MCF 10A (cell line): ENCODE measurements at regions not wholly inside any gene's neighbourhood (a gene's known extent, or its start where the extent isn't known, plus 50 kb on each side); places are given as distances from the start of the nearest gene placed in this dataset.

Experiments used
- BruUV-seq: library from RNA; stranded (reverse); fragments of 400-500 nt; replicated peaks from 2 replicates; lab custom pipeline; 2021; lab: Mats Ljungman, UMichigan
- CTCF ChIA-PET: fragments of 300-600 bp; sonication (Branson Sonifier 250); formaldehyde crosslinking; extraction: SDS; loops from one replicate; lab custom pipeline; 2021; ENCODE audit warnings: antibody characterized with exemption, inconsistent platforms; lab: Yijun Ruan, JAX
- POLR2A ChIA-PET: fragments of 300-600, 350-650 bp; sonication (Branson Sonifier 250); formaldehyde crosslinking; extraction: SDS; loops from one replicate; lab custom pipeline; 2020; ENCODE audit warnings: antibody characterized with exemption, inconsistent platforms; lab: Yijun Ruan, JAX
- DNase-seq: peaks from one replicate; pipeline ENCODE4 v3.0.0-alpha.2; 2018; ENCODE audit not compliant: unreplicated experiment
- H3K27ac Mint-ChIP-seq: one replicate; pipeline ENCODE4 v1.8.0; 2022; ENCODE audit warnings: mild to moderate bottlenecking, low read depth, mixed read lengths; ENCODE audit not compliant: unreplicated experiment
- H3K27me3 Mint-ChIP-seq: one replicate; pipeline ENCODE4 v1.8.0; 2022; ENCODE audit warnings: mixed read lengths; ENCODE audit not compliant: insufficient read depth, unreplicated experiment
- H3K36me3 Mint-ChIP-seq: one replicate; pipeline ENCODE4 v1.8.0; 2022; ENCODE audit warnings: mild to moderate bottlenecking, moderate library complexity, mixed read lengths; ENCODE audit not compliant: insufficient read depth, unreplicated experiment
- H3K4me1 Mint-ChIP-seq: one replicate; pipeline ENCODE4 v1.8.0; 2022; ENCODE audit warnings: mixed read lengths; ENCODE audit not compliant: insufficient read depth, unreplicated experiment
- H3K4me3 Mint-ChIP-seq: one replicate; pipeline ENCODE4 v1.8.0; 2022; ENCODE audit warnings: mild to moderate bottlenecking, moderate library complexity, mixed read lengths; ENCODE audit not compliant: unreplicated experiment
- H3K9me3 Mint-ChIP-seq: one replicate; pipeline ENCODE4 v1.8.0; 2022; ENCODE audit warnings: mixed read lengths; ENCODE audit not compliant: unreplicated experiment
- intact Hi-C: fragments of 100-400 bp; cut with micrococcal nuclease; formaldehyde crosslinking; loops from 2 replicates; pipeline ENCODE4 v1.14.1; 2022
- TF ChIP-seq, protein P1 (sequence below): fragments of 200-600 bp; IDR thresholded peaks from one replicate; pipeline ENCODE4 v1.8.0; 2022; ENCODE audit warnings: antibody characterized with exemption, mild to moderate bottlenecking; ENCODE audit not compliant: unreplicated experiment

GRCh38 chr10:118193642-118194041, 146.9 kb upstream of the RAB11FIP2 start:
- no peak for DNase-seq
- Mint-ChIP-seq H3K36me3 (no peaks in the 10 kb centered on the region), H3K27me3 (peaks cover 22% of the 10 kb centered on the region), H3K27ac (no peak overlapping the region), H3K4me1 (no peaks in the 10 kb centered on the region), H3K9me3 (peaks cover 7% of the 10 kb centered on the region), H3K4me3 (no peak overlapping the region)
- BruUV-seq = no TSS peak
- intact Hi-C loops = no loop called here
- CTCF ChIA-PET = interaction anchor here (1.2 kb wide), 1 partner anchor 197 kb away, joined by 3 read pairs; no protein-coding TSS in a partner anchor
- TF ChIP-seq, protein P1, sequence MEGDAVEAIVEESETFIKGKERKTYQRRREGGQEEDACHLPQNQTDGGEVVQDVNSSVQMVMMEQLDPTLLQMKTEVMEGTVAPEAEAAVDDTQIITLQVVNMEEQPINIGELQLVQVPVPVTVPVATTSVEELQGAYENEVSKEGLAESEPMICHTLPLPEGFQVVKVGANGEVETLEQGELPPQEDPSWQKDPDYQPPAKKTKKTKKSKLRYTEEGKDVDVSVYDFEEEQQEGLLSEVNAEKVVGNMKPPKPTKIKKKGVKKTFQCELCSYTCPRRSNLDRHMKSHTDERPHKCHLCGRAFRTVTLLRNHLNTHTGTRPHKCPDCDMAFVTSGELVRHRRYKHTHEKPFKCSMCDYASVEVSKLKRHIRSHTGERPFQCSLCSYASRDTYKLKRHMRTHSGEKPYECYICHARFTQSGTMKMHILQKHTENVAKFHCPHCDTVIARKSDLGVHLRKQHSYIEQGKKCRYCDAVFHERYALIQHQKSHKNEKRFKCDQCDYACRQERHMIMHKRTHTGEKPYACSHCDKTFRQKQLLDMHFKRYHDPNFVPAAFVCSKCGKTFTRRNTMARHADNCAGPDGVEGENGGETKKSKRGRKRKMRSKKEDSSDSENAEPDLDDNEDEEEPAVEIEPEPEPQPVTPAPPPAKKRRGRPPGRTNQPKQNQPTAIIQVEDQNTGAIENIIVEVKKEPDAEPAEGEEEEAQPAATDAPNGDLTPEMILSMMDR = no peak
- POLR2A ChIA-PET = interaction anchor here (1.1 kb wide), 1 partner anchor 10 kb away, joined by 3 read pairs; no protein-coding TSS in a partner anchor

- DNase-seq = no peak
- POLR2A ChIA-PET = no interaction called here
- Mint-ChIP-seq H3K36me3 (no peaks in the 10 kb centered on the region), H3K4me3 (no peak overlapping the region), H3K27ac (no peak overlapping the region), H3K27me3 (peaks cover 7% of the 10 kb centered on the region), H3K4me1 (no peaks in the 10 kb centered on the region), H3K9me3 (no peaks in the 10 kb centered on the region)
- BruUV-seq = no TSS peak
- CTCF ChIA-PET = no interaction called here
- intact Hi-C loops = no loop called here
- TF ChIP-seq, protein P1 = no peak
These were observed 134.3 kb upstream of the RAB11FIP2 start for GRCh38 chr10:118181021-118181420.

DNA sequence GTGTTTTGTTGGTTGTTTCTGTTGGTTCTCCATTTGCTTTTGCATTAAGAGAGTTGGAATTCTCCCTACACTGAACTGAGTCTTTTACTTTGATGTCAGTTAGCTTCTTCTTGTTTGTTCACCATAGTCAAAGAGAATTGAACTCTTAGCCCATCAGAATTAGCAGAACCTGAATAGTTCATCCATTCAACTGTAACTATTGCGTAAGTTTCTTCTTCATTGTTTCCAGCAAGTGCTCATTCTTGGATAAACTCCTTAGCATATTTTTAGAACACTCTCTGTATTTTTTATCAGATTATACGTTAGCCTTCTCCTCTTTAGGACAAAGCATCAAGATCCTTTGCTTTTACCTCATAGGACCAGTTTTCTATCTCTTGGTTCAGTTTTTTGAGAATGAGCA, 128.4 kb upstream of the RAB11FIP2 start:
- intact Hi-C loops = no loop called here
- DNase-seq = no peak
- no peaks in the 10 kb centered on the region for H3K9me3 Mint-ChIP-seq
- POLR2A ChIA-PET = interaction anchor here (0.9 kb wide), 1 partner anchor 17 kb away, joined by 5 read pairs; no protein-coding TSS in a partner anchor
- no peaks in the 10 kb centered on the region for H3K36me3 Mint-ChIP-seq
- H3K4me1 Mint-ChIP-seq = no peaks in the 10 kb centered on the region
- BruUV-seq = no TSS peak
- peaks cover 51% of the 10 kb centered on the region for H3K27me3 Mint-ChIP-seq
- H3K4me3 Mint-ChIP-seq = no peak overlapping the region
- TF ChIP-seq, protein P1 = no peak
- CTCF ChIA-PET = interaction anchor here (0.6 to 1.0 kb wide), 2 partner anchors 9 to 12 kb away, joined by 3 read pairs; no protein-coding TSS in a partner anchor
- H3K27ac Mint-ChIP-seq = no peak overlapping the region

DNA sequence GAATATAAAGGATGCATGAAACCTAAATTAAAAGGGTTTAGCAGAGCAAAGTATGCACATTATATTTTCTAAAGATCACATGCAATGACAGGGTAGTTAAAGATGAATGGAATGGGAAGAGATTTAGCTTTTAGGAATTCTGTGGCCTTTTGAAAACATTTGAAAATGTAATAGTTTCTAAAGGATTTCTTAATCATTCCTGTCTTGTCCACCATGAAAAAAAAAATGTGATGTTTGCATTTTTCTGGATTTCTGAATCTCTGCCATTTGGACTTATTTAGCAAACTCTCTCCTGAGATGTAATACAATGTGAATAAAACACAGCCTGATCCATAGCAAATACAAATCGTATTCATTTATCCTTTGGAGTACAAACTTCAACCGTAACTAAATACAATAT, 126.6 kb upstream of the RAB11FIP2 start:
- H3K4me3 Mint-ChIP-seq = no peak overlapping the region
- CTCF ChIA-PET = interaction anchor here (0.6 kb wide), 1 partner anchor 108 kb away, joined by 3 read pairs; no protein-coding TSS in a partner anchor
- BruUV-seq = no TSS peak
- H3K4me1 Mint-ChIP-seq = no peaks in the 10 kb centered on the region
- peaks cover 58% of the 10 kb centered on the region for H3K27me3 Mint-ChIP-seq
- no peaks in the 10 kb centered on the region for H3K9me3 Mint-ChIP-seq
- H3K27ac Mint-ChIP-seq = no peak overlapping the region
- DNase-seq = no peak
- POLR2A ChIA-PET = interaction anchor here (0.6 kb wide), 1 partner anchor 35 kb away, joined by 4 read pairs; no protein-coding TSS in a partner anchor
- no peaks in the 10 kb centered on the region for H3K36me3 Mint-ChIP-seq
- intact Hi-C loops = no loop called here
- TF ChIP-seq, protein P1 = no peak
